Neural progenitor cell (in vitro differentiated cells): ENCODE measurements at regions not wholly inside any gene's neighbourhood (a gene's known extent, or its start where the extent isn't known, plus 50 kb on each side); places are given as distances from the start of the nearest gene placed in this dataset.

Experiments
- DNase-seq: peaks from one replicate; pipeline ENCODE4 v3.0.0-alpha.2; 2016; ENCODE audit warnings: low spot score
- H2AFZ ChIP-seq: fragments of 200-600 bp; sonication (generic); replicated peaks from 2 replicates; pipeline ENCODE4 v1.6.1; 2016; ENCODE audit warnings: antibody characterized with exemption
- H3F3A ChIP-seq: fragments of 200-600 bp; sonication (generic); 2 replicates; pipeline ENCODE4 v1.6.1; 2016; ENCODE audit warnings: antibody characterized with exemption, low read depth
- H3K27ac ChIP-seq: fragments of 200-600 bp; sonication (generic); 2 replicates; pipeline ENCODE4 v1.5.1; 2016; ENCODE audit warnings: mild to moderate bottlenecking
- H3K27me3 ChIP-seq: fragments of 200-600 bp; sonication (generic); 2 replicates; pipeline ENCODE4 v1.6.1; 2016; ENCODE audit warnings: mild to moderate bottlenecking, moderate library complexity
- H3K36me3 ChIP-seq: fragments of 200-600 bp; sonication (generic); 2 replicates; pipeline ENCODE4 v1.5.1; 2016
- H3K4me1 ChIP-seq: fragments of 200-600 bp; sonication (generic); 2 replicates; pipeline ENCODE4 v1.6.1; 2016; ENCODE audit warnings: mixed run types
- H3K4me2 ChIP-seq: fragments of 200-600 bp; sonication (generic); 2 replicates; pipeline ENCODE4 v1.6.1; 2016
- H3K4me3 ChIP-seq: fragments of 200-600 bp; sonication (generic); 2 replicates; pipeline ENCODE4 v1.5.1; 2016
- H3K79me2 ChIP-seq: fragments of 200-600 bp; sonication (generic); 2 replicates; pipeline ENCODE4 v1.6.1; 2016; ENCODE audit warnings: low read depth
- H3K9ac ChIP-seq: fragments of 200-600 bp; sonication (generic); 2 replicates; pipeline ENCODE4 v1.6.1; 2016
- H3K9me3 ChIP-seq: fragments of 200-600 bp; sonication (generic); 2 replicates; pipeline ENCODE4 v1.5.1; 2016; ENCODE audit warnings: low read depth
- H4K20me1 ChIP-seq: fragments of 200-600 bp; sonication (generic); 2 replicates; pipeline ENCODE4 v1.6.1; 2016; ENCODE audit warnings: low read depth
- H3K27ac Mint-ChIP-seq: 3 replicates; pipeline ENCODE4 v1.8.0; 2021; ENCODE audit warnings: mixed read lengths
- H3K27me3 Mint-ChIP-seq: 2 replicates; pipeline ENCODE4 v1.8.0; 2022; ENCODE audit warnings: low read depth, mild to moderate bottlenecking, inconsistent platforms, moderate library complexity, mixed read lengths; ENCODE audit not compliant: insufficient read depth
- H3K36me3 Mint-ChIP-seq: 3 replicates; pipeline ENCODE4 v1.8.0; 2021; ENCODE audit warnings: mixed read lengths
- H3K4me1 Mint-ChIP-seq: 3 replicates; pipeline ENCODE4 v1.8.0; 2021; ENCODE audit warnings: mixed read lengths
- H3K4me3 Mint-ChIP-seq: 3 replicates; pipeline ENCODE4 v1.8.0; 2021; ENCODE audit warnings: mild to moderate bottlenecking, moderate library complexity, mixed read lengths
- H3K9me3 Mint-ChIP-seq: 3 replicates; pipeline ENCODE4 v1.8.0; 2020; ENCODE audit warnings: mixed read lengths
- EZH2 ChIP-seq: fragments of 200-600 bp; sonication (generic); IDR thresholded peaks from 2 replicates; pipeline ENCODE4 v1.6.1; 2017; ENCODE audit warnings: antibody characterized with exemption, mild to moderate bottlenecking, moderate library complexity
- EZH2phosphoT487 ChIP-seq: fragments of 200-600 bp; sonication (generic); IDR thresholded peaks from 2 replicates; pipeline ENCODE4 v1.6.1; 2017; ENCODE audit warnings: antibody characterized with exemption
- TF ChIP-seq, protein P1 (sequence below): fragments of 200-600 bp; sonication (generic); IDR thresholded peaks from 2 replicates; pipeline ENCODE4 v1.5.1; 2017; ENCODE audit warnings: antibody characterized with exemption, mild to moderate bottlenecking

DNA sequence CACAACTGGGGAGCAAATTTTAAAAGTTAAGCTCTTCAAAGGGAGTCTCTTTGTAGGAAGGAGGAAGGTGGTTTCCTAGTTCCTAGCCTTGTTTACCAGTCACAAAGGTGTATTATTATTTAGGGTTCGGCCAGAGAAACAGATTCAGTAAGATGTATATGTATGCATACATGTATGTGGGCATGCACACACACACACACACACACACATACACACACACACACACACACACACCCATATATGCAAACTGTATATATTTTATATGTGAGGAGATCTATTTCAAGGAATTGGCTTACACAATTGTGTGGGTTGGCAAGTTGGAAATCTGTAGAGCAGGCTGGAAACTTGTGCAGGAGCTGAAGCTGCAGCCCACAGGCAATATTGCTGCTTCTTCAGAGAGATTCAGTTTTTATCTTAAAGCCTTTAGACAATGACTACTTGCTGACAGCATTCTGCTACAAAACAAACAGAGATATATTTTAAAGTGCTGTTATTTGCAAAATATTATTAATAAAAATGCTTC lies 75.3 kb upstream of the DNAH5 start:
- Histone ChIP-seq H3K27ac (no peak overlapping the region), H3F3A (no peaks in the 10 kb centered on the region), H3K4me2 (no peak overlapping the region), H3K36me3 (no peaks in the 10 kb centered on the region), H3K27me3 (no peaks in the 10 kb centered on the region), H3K4me3 (no peak overlapping the region), H3K9me3 (no peaks in the 10 kb centered on the region), H3K9ac (no peak overlapping the region), H2AFZ (no peak overlapping the region), H3K79me2 (no peaks in the 10 kb centered on the region), H3K4me1 (no peaks in the 10 kb centered on the region), H4K20me1 (no peaks in the 10 kb centered on the region)
- no peak for DNase-seq
- Mint-ChIP-seq H3K4me1 (no peaks in the 10 kb centered on the region), H3K36me3 (no peaks in the 10 kb centered on the region), H3K27me3 (peaks cover 4% of the 10 kb centered on the region), H3K9me3 (peaks cover 3% of the 10 kb centered on the region), H3K4me3 (no peak overlapping the region), H3K27ac (no peak overlapping the region)
- TF ChIP-seq, protein P1, sequence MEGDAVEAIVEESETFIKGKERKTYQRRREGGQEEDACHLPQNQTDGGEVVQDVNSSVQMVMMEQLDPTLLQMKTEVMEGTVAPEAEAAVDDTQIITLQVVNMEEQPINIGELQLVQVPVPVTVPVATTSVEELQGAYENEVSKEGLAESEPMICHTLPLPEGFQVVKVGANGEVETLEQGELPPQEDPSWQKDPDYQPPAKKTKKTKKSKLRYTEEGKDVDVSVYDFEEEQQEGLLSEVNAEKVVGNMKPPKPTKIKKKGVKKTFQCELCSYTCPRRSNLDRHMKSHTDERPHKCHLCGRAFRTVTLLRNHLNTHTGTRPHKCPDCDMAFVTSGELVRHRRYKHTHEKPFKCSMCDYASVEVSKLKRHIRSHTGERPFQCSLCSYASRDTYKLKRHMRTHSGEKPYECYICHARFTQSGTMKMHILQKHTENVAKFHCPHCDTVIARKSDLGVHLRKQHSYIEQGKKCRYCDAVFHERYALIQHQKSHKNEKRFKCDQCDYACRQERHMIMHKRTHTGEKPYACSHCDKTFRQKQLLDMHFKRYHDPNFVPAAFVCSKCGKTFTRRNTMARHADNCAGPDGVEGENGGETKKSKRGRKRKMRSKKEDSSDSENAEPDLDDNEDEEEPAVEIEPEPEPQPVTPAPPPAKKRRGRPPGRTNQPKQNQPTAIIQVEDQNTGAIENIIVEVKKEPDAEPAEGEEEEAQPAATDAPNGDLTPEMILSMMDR: no peak
- TF ChIP-seq EZH2phosphoT487: no peak
- TF ChIP-seq EZH2: no peak

DNA sequence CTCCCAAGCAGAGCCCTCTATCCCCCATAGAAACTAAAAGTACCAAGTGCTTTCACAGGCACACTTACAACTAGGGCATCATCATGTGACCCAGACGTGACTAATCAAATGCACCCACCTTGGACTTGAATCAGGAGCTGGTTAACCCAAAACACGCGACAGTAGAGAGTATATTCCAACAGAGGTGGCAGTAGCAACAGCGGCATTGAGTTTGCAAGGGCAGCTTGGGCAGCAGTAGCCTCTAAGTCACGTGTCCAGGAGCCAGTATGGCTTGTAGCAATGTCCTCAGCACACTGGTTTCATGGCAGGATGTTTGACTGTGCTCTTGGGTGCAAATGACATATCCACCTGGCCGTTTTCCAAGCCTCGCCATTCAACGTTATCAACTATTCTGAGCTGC lies 73.4 kb upstream of the DNAH5 start:
- H4K20me1 ChIP-seq: no peaks in the 10 kb centered on the region
- TF ChIP-seq, protein P1: no peak
- TF ChIP-seq EZH2phosphoT487: no peak
- no peak for TF ChIP-seq EZH2
- H2AFZ ChIP-seq: no peak overlapping the region
- H3K36me3 Mint-ChIP-seq: no peaks in the 10 kb centered on the region
- no peak for DNase-seq
- no peaks in the 10 kb centered on the region for H3K27me3 ChIP-seq
- no peaks in the 10 kb centered on the region for H3K79me2 ChIP-seq
- H3K36me3 ChIP-seq: no peaks in the 10 kb centered on the region
- H3K27me3 Mint-ChIP-seq: peaks cover 7% of the 10 kb centered on the region
- H3K9me3 ChIP-seq: no peaks in the 10 kb centered on the region
- peaks cover 3% of the 10 kb centered on the region for H3K9me3 Mint-ChIP-seq
- no peak overlapping the region for H3K27ac Mint-ChIP-seq
- H3K4me1 ChIP-seq: no peaks in the 10 kb centered on the region
- H3K4me3 Mint-ChIP-seq: no peak overlapping the region
- H3K4me1 Mint-ChIP-seq: no peaks in the 10 kb centered on the region
- no peak overlapping the region for H3K4me2 ChIP-seq
- no peak overlapping the region for H3K27ac ChIP-seq
- H3K4me3 ChIP-seq: no peak overlapping the region
- H3F3A ChIP-seq: no peaks in the 10 kb centered on the region
- no peak overlapping the region for H3K9ac ChIP-seq

DNA sequence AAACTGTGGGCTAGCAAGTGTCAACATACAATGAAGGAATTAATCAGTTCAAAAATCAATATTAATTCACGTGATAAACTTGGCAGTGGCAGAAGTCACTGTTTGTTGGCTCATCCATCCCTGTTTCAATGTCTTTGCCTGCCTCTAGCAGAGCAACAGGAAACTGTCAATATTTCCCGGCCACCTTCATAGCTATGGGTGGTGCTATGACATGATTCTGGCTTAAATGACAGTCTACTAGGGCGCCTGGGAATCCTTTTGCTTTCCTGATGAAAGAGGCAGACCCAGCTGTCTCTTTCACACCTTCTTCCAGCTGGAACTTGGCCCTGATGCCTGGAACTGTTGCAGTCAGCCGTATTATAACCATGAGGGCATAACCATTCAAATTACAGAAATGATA lies 72.1 kb upstream of the DNAH5 start:
- peaks cover 10% of the 10 kb centered on the region for H3K27me3 Mint-ChIP-seq
- Histone ChIP-seq H3K9ac (no peak overlapping the region), H3K4me1 (peaks cover 5% of the 10 kb centered on the region), H3K27me3 (peaks cover 8% of the 10 kb centered on the region), H3K4me3 (no peak overlapping the region), H3K27ac (no peak overlapping the region), H3K36me3 (no peaks in the 10 kb centered on the region), H3K4me2 (no peak overlapping the region), H3F3A (peaks cover 5% of the 10 kb centered on the region), H2AFZ (no peak overlapping the region), H3K79me2 (no peaks in the 10 kb centered on the region), H3K9me3 (no peaks in the 10 kb centered on the region), H4K20me1 (no peaks in the 10 kb centered on the region)
- peaks cover 2% of the 10 kb centered on the region for H3K4me1 Mint-ChIP-seq
- no peak for TF ChIP-seq EZH2phosphoT487
- TF ChIP-seq, protein P1: no peak
- TF ChIP-seq EZH2: no peak
- peaks cover 3% of the 10 kb centered on the region for H3K9me3 Mint-ChIP-seq
- H3K4me3 Mint-ChIP-seq: no peak overlapping the region
- H3K27ac Mint-ChIP-seq: no peak overlapping the region
- no peaks in the 10 kb centered on the region for H3K36me3 Mint-ChIP-seq
- no peak for DNase-seq
